Caki2 (cell line): ENCODE measurements at regions not wholly inside any gene's neighbourhood (a gene's known extent, or its start where the extent isn't known, plus 50 kb on each side); places are given as distances from the start of the nearest gene placed in this dataset.

ENCODE experiments used
- DNase-seq: peaks from one replicate; pipeline ENCODE4 v3.0.0-alpha.2; 2015; ENCODE audit warnings: low read depth
- in situ Hi-C: cut with HindIII; loops from 2 replicates; pipeline ENCODE4 v1.10.0; 2016; ENCODE audit warnings: low sequenced_read_pairs, low pct_unique_long_range_greater_than_20kb, mixed read lengths

DNA sequence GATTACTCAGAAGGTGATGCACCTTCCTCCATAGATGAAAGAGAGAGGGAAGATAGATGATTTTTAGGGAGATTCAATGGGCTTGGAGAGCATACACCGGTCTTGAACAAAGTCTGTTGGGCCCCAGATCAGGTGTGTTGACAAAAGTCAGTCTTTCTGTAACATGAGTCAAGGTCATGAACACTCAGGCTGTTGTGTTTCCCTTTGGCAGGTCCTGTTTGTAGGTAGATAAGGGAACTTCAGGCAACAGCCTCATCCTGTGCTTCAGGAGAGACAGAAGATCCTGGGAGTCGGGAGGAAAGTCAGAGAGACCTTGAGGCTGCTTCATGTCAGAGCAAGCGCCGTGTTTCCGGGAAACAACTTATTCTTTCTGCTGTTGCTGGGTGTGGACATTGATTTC, 703.1 kb downstream of the BRD1 start:
- in situ Hi-C loops: no loop called here
- DNase-seq: no peak

GRCh38 chr22:49123621-49124192, 704.0 kb downstream of the BRD1 start:
- in situ Hi-C loops: no loop called here

GRCh38 chr22:49119551-49119952, 708.1 kb downstream of the BRD1 start:
- in situ Hi-C loops: no loop called here
- DNase-seq: no peak

More at GRCh38 chr22:49123621-49124192, 704.0 kb downstream of the BRD1 start:
- DNase-seq: no peak

DNA sequence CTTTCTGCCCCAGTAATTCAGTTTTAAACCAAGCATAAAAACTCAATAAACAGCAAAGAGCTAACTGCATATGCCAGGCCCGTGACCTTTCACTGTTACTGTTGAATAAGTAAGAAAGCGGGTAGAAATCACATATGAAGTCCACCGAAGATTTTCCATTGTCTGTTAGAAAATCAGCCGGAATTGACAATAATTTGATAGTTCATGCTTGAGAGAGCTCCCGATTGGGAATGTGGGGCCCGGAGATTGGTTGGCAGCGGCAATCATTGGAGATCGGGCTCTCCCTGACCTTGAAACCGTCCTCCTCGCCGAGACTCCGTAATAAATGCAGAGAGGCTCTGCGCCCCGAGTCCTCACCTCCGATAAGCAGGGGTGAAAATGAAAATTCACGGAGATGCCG, 709.6 kb downstream of the BRD1 start:
- DNase-seq: no peak
- in situ Hi-C loops: no loop called here

DNA sequence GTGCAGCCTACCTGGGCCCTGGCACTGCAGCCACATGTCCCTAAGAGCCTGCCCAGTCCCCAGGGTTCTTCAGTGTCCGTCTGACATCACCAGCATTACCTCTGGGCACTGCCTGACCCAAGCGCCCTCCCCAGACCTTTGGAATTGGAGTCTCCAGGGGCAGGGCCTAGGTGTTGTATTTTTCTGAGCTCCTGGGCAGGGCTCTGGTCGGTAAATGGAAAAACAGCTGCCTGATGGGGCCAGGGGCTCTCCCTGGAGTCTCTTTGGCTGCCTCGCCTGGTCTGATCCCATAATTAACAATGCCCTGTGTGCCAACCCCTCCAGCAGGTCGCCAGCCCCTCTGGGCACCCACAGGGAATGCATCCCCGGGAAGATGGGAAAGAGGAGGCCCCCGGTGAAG, 710.2 kb downstream of the BRD1 start:
- no peak for DNase-seq
- in situ Hi-C loops: no loop called here

GRCh38 chr22:49116486-49117120, 711.1 kb downstream of the BRD1 start:
- in situ Hi-C loops: no loop called here
- no peak for DNase-seq

GRCh38 chr22:49116021-49116420, 711.7 kb downstream of the BRD1 start:
- no peak for DNase-seq
- in situ Hi-C loops: no loop called here

DNA sequence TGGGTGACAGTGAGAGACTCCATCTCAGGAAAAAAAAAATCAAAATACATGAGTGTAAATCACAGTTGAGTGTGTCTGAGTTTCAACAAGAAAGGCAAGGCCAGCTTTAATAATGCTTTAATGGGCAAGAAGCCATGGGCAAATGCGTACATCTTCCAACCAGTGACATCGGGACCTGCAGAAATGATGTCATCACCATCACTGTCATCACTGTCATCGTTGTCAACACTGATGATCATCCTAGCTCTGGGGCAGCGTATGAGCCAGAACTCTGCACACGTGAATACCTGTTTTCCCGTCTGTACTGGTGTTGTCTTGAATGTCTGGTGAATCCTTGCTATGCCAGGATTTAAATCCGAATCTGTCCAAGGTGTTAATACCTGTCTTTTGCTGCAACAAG, 712.5 kb downstream of the BRD1 start:
- DNase-seq: no peak
- in situ Hi-C loops: no loop called here

DNA sequence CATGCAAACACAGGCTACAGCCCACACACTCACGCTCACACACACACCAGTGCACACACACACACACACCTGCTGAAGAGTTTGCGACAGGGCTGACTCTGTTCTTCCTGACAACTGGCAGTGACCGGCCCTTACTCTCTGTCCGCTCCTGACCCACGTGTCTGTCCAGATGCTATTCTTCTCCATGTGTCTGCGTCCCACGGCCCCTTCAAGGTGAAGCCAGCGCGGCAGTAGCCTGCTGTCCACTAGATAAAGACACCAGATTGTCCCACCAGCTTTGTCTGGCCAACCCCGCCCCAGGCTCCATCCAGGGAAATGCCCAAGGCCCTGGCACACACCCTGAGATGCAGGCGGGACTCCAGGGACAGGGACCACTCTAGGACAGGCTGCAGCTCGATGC, 713.9 kb downstream of the BRD1 start:
- DNase-seq: no peak
- in situ Hi-C loops: no loop called here

- DNase-seq: no peak
- in situ Hi-C loops: no loop called here
These were observed 714.7 kb downstream of the BRD1 start for GRCh38 chr22:49112661-49113626.

- DNase-seq: no peak
- in situ Hi-C loops: no loop called here
These were observed 715.5 kb downstream of the BRD1 start for GRCh38 chr22:49112176-49112575.

DNA sequence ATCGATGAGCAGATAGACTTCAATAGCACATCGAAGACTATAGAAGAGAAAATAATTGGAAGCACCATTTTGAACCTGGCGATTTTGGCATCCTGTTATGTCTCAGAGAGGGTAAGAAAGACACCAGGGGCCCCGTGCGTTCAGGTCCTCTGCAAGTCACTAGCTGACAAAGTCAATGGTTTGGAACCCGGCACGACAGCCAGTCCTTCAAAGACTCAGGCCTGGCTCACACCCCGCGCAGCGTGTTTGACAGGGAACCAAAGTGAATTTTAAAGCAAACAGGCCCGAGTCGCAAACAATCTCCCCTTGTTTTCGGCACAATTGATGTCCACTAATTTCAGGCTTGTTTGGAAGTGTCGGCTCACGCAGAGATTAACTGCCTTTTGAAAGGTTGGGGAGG, 716.6 kb downstream of the BRD1 start:
- no peak for DNase-seq
- in situ Hi-C loops: no loop called here

DNA sequence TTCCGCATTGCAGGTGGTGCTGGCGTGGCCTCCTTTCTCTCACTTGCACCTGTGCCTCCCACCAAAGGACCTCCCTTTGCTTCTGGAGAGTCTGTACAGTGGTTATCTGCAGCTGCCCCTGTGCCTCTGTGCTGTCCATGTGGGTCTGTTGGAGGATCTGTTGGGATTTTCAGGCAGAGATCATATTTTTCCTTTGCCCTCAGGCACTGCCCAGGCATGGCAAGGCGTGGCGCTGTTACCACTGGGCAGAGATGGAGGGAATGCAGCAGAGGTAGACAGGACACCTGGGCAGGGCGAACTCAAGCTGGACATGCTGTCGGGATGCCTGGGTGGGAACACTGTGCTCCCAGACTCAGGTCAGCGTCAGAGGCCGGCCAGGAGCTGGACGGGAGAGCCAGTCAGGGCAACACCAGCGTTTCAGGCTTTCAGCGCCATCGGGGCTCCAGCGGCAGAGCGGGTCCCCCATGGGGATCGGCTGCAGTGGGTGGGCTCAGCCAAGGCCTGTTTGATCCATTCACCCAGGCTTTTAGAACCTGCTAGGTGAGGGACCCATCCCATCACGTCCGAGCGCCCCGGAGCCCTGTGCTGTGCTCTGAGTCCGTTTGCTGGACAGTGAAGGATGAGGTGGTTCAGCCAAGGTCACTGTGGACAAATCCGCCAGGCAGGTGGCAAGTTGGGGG, 718.9 kb downstream of the BRD1 start:
- DNase-seq: no peak
- in situ Hi-C loops: no loop called here

- no peak for DNase-seq
- in situ Hi-C loops: no loop called here
These were observed 719.6 kb downstream of the BRD1 start for GRCh38 chr22:49107961-49108530.

GRCh38 chr22:49107561-49107960, 720.1 kb downstream of the BRD1 start:
- in situ Hi-C loops: no loop called here
- DNase-seq: no peak

DNA sequence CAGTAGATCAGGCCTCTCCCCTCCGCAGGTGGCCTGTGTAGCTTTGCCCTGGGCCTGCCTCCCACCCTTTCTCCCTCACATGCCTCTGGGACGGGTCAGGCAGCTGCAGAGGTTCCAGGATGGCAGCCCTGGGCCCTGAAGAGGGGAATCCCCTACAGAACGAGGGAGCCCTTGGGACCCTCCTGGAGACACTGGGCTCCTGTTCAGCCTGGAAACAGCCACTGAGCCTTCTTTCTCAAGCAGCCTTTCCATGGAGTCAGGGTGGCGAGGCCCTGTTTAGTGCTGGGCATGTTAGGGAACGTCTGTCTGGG, 720.9 kb downstream of the BRD1 start:
- no peak for DNase-seq
- in situ Hi-C loops: no loop called here

DNA sequence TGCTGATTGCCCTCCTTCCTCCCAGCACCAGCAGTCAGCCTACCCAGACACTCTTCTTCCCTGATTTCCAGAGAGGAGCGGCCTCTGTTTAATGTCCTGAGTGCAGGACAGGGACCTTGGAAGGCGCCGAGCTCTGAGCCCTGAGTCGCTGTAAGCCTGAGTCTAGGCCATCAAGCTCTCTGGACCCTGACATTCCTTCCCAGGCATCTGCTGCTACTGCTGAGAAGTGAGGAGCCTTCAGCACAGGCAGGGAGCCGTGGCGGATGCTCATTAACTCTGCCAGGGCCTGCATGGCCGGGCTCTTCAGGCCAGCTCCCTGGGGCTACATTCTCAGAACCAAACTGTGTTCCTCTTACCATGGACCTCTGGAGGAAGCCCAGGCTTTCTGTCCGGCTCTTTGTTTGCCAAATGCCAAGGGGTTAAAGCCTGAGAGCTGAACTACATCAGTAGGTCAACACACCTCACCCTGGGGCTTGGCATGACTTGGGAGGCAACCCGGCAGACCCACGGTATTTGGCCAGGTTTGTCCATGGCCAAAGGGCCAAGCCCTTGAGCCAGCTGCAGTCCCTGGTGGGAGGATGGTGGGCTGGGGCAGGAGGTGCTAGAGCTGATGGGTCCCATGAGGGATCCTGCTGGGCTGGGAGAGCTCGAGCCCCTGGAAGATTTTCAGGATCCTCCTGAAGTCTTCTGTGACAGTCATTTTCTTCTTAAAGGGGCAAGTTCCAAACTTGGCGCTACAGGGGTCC, 721.4 kb downstream of the BRD1 start:
- in situ Hi-C loops: no loop called here

GRCh38 chr22:49104434-49104833, 723.2 kb downstream of the BRD1 start:
- no peak for DNase-seq
- in situ Hi-C loops: no loop called here

More for the DNA sequence above, 721.4 kb downstream of the BRD1 start:
- no peak for DNase-seq
